GM23338 (cell line): ENCODE measurements at regions not wholly inside any gene's neighbourhood (a gene's known extent, or its start where the extent isn't known, plus 50 kb on each side); places are given as distances from the start of the nearest gene placed in this dataset.
A peak's percentile ranks its signal among the peaks of the same experiment; 100 is the strongest.

ENCODE experiments used
- ATAC-seq: fragments of 200-7000 bp; cut with Tn5 transposase; 3 replicates; pipeline ENCODE4 v1.9.1; 2020
- DNase-seq: peaks from one replicate; pipeline ENCODE4 v3.0.0-alpha.2; 2015; ENCODE audit warnings: low spot score
- H2AFZ ChIP-seq: fragments of 200-600 bp; sonication (generic); 2 replicates; pipeline ENCODE4 v1.8.0; 2016; ENCODE audit warnings: antibody characterized with exemption, mild to moderate bottlenecking, moderate library complexity
- H3F3A ChIP-seq: fragments of 200-600 bp; sonication (generic); replicated peaks from 2 replicates; pipeline ENCODE4 v1.8.0; 2017; ENCODE audit warnings: antibody characterized with exemption, mixed run types, low read depth
- H3K27ac ChIP-seq: fragments of 200-600 bp; sonication (generic); 2 replicates; pipeline ENCODE4 v1.6.1; 2016; ENCODE audit warnings: low read depth
- H3K27me3 ChIP-seq: fragments of 200-600 bp; sonication (generic); 2 replicates; pipeline ENCODE4 v1.8.0; 2016; ENCODE audit warnings: mild to moderate bottlenecking, mixed run types, moderate library complexity; ENCODE audit not compliant: insufficient read depth
- H3K36me3 ChIP-seq: fragments of 200-600 bp; sonication (generic); 2 replicates; pipeline ENCODE4 v1.8.0; 2016; ENCODE audit warnings: mild to moderate bottlenecking; ENCODE audit not compliant: insufficient read depth
- H3K4me1 ChIP-seq: fragments of 200-600 bp; sonication (generic); 2 replicates; pipeline ENCODE4 v1.8.0; 2016; ENCODE audit warnings: mild to moderate bottlenecking, moderate library complexity; ENCODE audit not compliant: insufficient read depth
- H3K4me2 ChIP-seq: fragments of 200-600 bp; sonication (generic); 2 replicates; pipeline ENCODE4 v1.7.1; 2017; ENCODE audit warnings: mixed run types
- H3K4me3 ChIP-seq: fragments of 200-600 bp; sonication (generic); 2 replicates; pipeline ENCODE4 v1.6.1; 2016; ENCODE audit warnings: mixed run types
- H3K79me2 ChIP-seq: fragments of 200-600 bp; sonication (generic); replicated peaks from 2 replicates; pipeline ENCODE4 v1.8.0; 2017; ENCODE audit warnings: mild to moderate bottlenecking; ENCODE audit not compliant: insufficient read depth
- H3K9me2 ChIP-seq: fragments of 200-600 bp; sonication (generic); 2 replicates; pipeline ENCODE4 v1.8.0; 2017; ENCODE audit not compliant: insufficient read depth
- H4K20me1 ChIP-seq: fragments of 200-600 bp; sonication (generic); replicated peaks from 2 replicates; pipeline ENCODE4 v1.8.0; 2017; ENCODE audit warnings: mild to moderate bottlenecking; ENCODE audit not compliant: insufficient read depth
- H3K27ac Mint-ChIP-seq: 2 replicates; pipeline ENCODE4 v1.8.0; 2020; ENCODE audit warnings: inconsistent platforms, mild to moderate bottlenecking, moderate library complexity, mixed read lengths
- H3K27me3 Mint-ChIP-seq: 3 replicates; pipeline ENCODE4 v1.8.0; 2022; ENCODE audit warnings: low read depth, mild to moderate bottlenecking, moderate library complexity, mixed read lengths, inconsistent platforms; ENCODE audit not compliant: insufficient read depth, poor library complexity
- H3K36me3 Mint-ChIP-seq: 3 replicates; pipeline ENCODE4 v1.8.0; 2021; ENCODE audit warnings: low read depth, mild to moderate bottlenecking, inconsistent platforms, moderate library complexity, mixed read lengths
- H3K4me1 Mint-ChIP-seq: 3 replicates; pipeline ENCODE4 v1.8.0; 2020; ENCODE audit warnings: mild to moderate bottlenecking, inconsistent platforms, mixed read lengths
- H3K4me3 Mint-ChIP-seq: 3 replicates; pipeline ENCODE4 v1.8.0; 2021; ENCODE audit warnings: moderate library complexity, mild to moderate bottlenecking, inconsistent platforms, mixed read lengths
- H3K9me3 Mint-ChIP-seq: 3 replicates; pipeline ENCODE4 v1.8.0; 2020; ENCODE audit warnings: moderate library complexity, mild to moderate bottlenecking, inconsistent platforms, mixed read lengths
- CREB1 ChIP-seq: fragments of 250-450 bp; sonication (Bioruptor Pico); IDR thresholded peaks from 2 replicates; pipeline ENCODE4 v1.5.0; 2020; ENCODE audit warnings: low read depth, mild to moderate bottlenecking, moderate library complexity
- EZH2 ChIP-seq: fragments of 200-600 bp; sonication (generic); IDR thresholded peaks from one replicate; pipeline ENCODE4 v1.8.0; 2017; ENCODE audit warnings: antibody characterized with exemption, mild to moderate bottlenecking, low read depth; ENCODE audit not compliant: unreplicated experiment
- EZH2phosphoT487 ChIP-seq: fragments of 200-600 bp; sonication (generic); IDR thresholded peaks from one replicate; pipeline ENCODE4 v1.8.1; 2018; ENCODE audit warnings: antibody characterized with exemption; ENCODE audit not compliant: unreplicated experiment
- JUNB ChIP-seq: IDR thresholded peaks from one replicate; pipeline ENCODE4 v1.6.1; 2016; ENCODE audit warnings: antibody characterized with exemption; ENCODE audit not compliant: unreplicated experiment
- NANOG ChIP-seq: IDR thresholded peaks from 2 replicates; pipeline ENCODE4 v1.6.1; 2016; ENCODE audit warnings: antibody characterized with exemption, borderline replicate concordance
- POLR2AphosphoS5 ChIP-seq: IDR thresholded peaks from 2 replicates; pipeline ENCODE4 v1.6.1; 2016; ENCODE audit warnings: antibody characterized with exemption, low read depth
- STAT1 ChIP-seq: IDR thresholded peaks from one replicate; pipeline ENCODE4 v1.6.1; 2016; ENCODE audit warnings: antibody characterized with exemption; ENCODE audit not compliant: unreplicated experiment
- ZNF114 ChIP-seq: fragments of 250-450 bp; sonication (Bioruptor Pico); IDR thresholded peaks from 2 replicates; pipeline ENCODE4 v1.5.0; 2020; ENCODE audit warnings: mild to moderate bottlenecking, moderate library complexity
- ZNF331 ChIP-seq: fragments of 250-450 bp; sonication (Bioruptor Pico); IDR thresholded peaks from 2 replicates; pipeline ENCODE4 v1.5.0; 2020; ENCODE audit warnings: low read depth, mild to moderate bottlenecking, moderate library complexity
- TF ChIP-seq, protein P1 (sequence below): IDR thresholded peaks from one replicate; pipeline ENCODE4 v1.6.1; 2018; ENCODE audit warnings: antibody characterized with exemption; ENCODE audit not compliant: unreplicated experiment
- TF ChIP-seq, protein P2 (sequence below): IDR thresholded peaks from 2 replicates; pipeline ENCODE4 v1.6.1; 2016; ENCODE audit warnings: antibody characterized with exemption
- TF ChIP-seq, protein P3 (sequence below), 2 experiments: fragments of 200-600 bp in 1 of 2; sonication (generic) in 1 of 2; conservative IDR thresholded peaks; 2 replicates each; pipeline versions ENCODE4 v1.5.1 to v1.6.1; 2016 to 2017; ENCODE audit warnings: antibody characterized with exemption in 2 of 2, low read depth in 2 of 2, mild to moderate bottlenecking in 2 of 2, moderate library complexity in 1 of 2
- TF ChIP-seq, protein P4 (sequence below): fragments of 250-450 bp; sonication (Bioruptor Pico); IDR thresholded peaks from 2 replicates; pipeline ENCODE4 v1.5.0; 2020; ENCODE audit warnings: mild to moderate bottlenecking, moderate library complexity

DNA sequence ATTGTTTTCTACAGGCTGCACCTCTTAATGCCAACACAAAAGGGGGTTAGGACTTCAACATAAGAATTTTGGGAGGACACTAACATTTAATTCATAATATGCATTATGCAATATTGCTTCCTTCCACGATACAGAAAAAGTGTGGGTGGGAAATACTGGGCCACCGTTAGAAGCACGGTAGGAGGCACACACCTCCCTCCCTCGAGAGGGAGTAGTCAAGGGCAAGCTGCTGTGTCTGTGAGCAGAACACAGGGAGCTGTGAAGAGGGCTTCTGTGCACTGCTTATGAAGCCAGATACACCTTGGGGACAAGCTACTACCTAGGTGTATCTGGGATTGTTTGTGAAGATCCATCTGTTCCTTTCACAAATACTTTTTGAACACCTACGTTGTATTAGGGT, 109.3 kb upstream of the PLET1 start (continued):
- TF ChIP-seq, protein P1, sequence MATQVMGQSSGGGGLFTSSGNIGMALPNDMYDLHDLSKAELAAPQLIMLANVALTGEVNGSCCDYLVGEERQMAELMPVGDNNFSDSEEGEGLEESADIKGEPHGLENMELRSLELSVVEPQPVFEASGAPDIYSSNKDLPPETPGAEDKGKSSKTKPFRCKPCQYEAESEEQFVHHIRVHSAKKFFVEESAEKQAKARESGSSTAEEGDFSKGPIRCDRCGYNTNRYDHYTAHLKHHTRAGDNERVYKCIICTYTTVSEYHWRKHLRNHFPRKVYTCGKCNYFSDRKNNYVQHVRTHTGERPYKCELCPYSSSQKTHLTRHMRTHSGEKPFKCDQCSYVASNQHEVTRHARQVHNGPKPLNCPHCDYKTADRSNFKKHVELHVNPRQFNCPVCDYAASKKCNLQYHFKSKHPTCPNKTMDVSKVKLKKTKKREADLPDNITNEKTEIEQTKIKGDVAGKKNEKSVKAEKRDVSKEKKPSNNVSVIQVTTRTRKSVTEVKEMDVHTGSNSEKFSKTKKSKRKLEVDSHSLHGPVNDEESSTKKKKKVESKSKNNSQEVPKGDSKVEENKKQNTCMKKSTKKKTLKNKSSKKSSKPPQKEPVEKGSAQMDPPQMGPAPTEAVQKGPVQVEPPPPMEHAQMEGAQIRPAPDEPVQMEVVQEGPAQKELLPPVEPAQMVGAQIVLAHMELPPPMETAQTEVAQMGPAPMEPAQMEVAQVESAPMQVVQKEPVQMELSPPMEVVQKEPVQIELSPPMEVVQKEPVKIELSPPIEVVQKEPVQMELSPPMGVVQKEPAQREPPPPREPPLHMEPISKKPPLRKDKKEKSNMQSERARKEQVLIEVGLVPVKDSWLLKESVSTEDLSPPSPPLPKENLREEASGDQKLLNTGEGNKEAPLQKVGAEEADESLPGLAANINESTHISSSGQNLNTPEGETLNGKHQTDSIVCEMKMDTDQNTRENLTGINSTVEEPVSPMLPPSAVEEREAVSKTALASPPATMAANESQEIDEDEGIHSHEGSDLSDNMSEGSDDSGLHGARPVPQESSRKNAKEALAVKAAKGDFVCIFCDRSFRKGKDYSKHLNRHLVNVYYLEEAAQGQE = no peak
- TF ChIP-seq EZH2 (no peak), POLR2AphosphoS5 (no peak), JUNB (no peak), ZNF114 (CRISPR knock-in tag) (no peak)
- TF ChIP-seq, protein P2, sequence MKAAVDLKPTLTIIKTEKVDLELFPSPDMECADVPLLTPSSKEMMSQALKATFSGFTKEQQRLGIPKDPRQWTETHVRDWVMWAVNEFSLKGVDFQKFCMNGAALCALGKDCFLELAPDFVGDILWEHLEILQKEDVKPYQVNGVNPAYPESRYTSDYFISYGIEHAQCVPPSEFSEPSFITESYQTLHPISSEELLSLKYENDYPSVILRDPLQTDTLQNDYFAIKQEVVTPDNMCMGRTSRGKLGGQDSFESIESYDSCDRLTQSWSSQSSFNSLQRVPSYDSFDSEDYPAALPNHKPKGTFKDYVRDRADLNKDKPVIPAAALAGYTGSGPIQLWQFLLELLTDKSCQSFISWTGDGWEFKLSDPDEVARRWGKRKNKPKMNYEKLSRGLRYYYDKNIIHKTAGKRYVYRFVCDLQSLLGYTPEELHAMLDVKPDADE = no peak
- TF ChIP-seq, protein P3, sequence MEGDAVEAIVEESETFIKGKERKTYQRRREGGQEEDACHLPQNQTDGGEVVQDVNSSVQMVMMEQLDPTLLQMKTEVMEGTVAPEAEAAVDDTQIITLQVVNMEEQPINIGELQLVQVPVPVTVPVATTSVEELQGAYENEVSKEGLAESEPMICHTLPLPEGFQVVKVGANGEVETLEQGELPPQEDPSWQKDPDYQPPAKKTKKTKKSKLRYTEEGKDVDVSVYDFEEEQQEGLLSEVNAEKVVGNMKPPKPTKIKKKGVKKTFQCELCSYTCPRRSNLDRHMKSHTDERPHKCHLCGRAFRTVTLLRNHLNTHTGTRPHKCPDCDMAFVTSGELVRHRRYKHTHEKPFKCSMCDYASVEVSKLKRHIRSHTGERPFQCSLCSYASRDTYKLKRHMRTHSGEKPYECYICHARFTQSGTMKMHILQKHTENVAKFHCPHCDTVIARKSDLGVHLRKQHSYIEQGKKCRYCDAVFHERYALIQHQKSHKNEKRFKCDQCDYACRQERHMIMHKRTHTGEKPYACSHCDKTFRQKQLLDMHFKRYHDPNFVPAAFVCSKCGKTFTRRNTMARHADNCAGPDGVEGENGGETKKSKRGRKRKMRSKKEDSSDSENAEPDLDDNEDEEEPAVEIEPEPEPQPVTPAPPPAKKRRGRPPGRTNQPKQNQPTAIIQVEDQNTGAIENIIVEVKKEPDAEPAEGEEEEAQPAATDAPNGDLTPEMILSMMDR (conservative IDR thresholded peaks at IDR 0.05; ENCODE audit: low read depth in 2 of 2) = no peak

DNA sequence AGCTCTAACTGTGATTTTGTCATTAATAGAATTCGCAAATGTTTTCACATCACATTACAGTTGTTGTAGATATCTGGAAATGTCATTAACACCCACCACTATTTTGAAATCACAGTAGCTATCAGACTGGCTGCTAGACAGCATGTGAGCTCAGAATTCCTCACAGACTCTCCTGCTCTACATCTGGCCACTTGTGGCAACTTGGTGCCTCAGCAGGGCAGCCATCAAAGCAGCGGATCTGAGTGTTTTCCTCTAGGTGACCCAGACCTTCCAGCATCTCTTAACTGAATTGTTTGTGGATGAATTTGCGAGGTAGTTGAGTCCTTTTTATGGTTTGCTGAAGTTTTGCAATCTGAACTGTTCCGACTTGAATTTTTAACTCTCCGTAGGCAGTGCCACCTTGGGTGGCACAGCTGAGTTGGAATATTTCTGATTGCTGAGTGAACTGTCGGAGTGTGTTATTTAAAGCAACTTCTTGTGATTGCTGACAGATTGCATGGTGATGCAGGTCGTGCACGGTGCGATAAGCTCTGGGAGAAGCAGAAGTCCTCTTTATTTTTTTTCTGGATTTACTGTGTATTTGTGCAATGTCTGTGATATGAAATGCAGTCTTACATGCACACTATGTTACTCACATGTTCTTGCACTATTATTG, 114.0 kb upstream of the PLET1 start:
- Mint-ChIP-seq H3K36me3 (no peaks in the 10 kb centered on the region), H3K4me1 (0 out of 3 replicates have a peak, but pooled peaks cover 3% of the 10 kb centered on the region), H3K9me3 (peaks cover 2% of the 10 kb centered on the region; the same call in 1 of the 3 replicates), H3K4me3 (no peak overlapping the region), H3K27me3 (no peaks in the 10 kb centered on the region), H3K27ac (no peak overlapping the region)
- Histone ChIP-seq H3K4me3 (no peak overlapping the region), H3K79me2 (no peaks in the 10 kb centered on the region), H3K36me3 (no peaks in the 10 kb centered on the region), H4K20me1 (no peaks in the 10 kb centered on the region), H3K9me2 (no peaks in the 10 kb centered on the region), H3K4me2 (no peak overlapping the region), H2AFZ (no peak overlapping the region), H3F3A (no peaks in the 10 kb centered on the region), H3K4me1 (0 out of 2 replicates have a peak, but pooled peaks cover 4% of the 10 kb centered on the region), H3K27ac (no peak overlapping the region), H3K27me3 (no peaks in the 10 kb centered on the region)
- ATAC-seq (peak; percentile 58), DNase-seq (peak; percentile 21)
- TF ChIP-seq NANOG (no peak), CREB1 (no peak), ZNF331 (no peak), EZH2 (no peak), EZH2phosphoT487 (no peak), STAT1 (no peak)
- TF ChIP-seq, protein P4, sequence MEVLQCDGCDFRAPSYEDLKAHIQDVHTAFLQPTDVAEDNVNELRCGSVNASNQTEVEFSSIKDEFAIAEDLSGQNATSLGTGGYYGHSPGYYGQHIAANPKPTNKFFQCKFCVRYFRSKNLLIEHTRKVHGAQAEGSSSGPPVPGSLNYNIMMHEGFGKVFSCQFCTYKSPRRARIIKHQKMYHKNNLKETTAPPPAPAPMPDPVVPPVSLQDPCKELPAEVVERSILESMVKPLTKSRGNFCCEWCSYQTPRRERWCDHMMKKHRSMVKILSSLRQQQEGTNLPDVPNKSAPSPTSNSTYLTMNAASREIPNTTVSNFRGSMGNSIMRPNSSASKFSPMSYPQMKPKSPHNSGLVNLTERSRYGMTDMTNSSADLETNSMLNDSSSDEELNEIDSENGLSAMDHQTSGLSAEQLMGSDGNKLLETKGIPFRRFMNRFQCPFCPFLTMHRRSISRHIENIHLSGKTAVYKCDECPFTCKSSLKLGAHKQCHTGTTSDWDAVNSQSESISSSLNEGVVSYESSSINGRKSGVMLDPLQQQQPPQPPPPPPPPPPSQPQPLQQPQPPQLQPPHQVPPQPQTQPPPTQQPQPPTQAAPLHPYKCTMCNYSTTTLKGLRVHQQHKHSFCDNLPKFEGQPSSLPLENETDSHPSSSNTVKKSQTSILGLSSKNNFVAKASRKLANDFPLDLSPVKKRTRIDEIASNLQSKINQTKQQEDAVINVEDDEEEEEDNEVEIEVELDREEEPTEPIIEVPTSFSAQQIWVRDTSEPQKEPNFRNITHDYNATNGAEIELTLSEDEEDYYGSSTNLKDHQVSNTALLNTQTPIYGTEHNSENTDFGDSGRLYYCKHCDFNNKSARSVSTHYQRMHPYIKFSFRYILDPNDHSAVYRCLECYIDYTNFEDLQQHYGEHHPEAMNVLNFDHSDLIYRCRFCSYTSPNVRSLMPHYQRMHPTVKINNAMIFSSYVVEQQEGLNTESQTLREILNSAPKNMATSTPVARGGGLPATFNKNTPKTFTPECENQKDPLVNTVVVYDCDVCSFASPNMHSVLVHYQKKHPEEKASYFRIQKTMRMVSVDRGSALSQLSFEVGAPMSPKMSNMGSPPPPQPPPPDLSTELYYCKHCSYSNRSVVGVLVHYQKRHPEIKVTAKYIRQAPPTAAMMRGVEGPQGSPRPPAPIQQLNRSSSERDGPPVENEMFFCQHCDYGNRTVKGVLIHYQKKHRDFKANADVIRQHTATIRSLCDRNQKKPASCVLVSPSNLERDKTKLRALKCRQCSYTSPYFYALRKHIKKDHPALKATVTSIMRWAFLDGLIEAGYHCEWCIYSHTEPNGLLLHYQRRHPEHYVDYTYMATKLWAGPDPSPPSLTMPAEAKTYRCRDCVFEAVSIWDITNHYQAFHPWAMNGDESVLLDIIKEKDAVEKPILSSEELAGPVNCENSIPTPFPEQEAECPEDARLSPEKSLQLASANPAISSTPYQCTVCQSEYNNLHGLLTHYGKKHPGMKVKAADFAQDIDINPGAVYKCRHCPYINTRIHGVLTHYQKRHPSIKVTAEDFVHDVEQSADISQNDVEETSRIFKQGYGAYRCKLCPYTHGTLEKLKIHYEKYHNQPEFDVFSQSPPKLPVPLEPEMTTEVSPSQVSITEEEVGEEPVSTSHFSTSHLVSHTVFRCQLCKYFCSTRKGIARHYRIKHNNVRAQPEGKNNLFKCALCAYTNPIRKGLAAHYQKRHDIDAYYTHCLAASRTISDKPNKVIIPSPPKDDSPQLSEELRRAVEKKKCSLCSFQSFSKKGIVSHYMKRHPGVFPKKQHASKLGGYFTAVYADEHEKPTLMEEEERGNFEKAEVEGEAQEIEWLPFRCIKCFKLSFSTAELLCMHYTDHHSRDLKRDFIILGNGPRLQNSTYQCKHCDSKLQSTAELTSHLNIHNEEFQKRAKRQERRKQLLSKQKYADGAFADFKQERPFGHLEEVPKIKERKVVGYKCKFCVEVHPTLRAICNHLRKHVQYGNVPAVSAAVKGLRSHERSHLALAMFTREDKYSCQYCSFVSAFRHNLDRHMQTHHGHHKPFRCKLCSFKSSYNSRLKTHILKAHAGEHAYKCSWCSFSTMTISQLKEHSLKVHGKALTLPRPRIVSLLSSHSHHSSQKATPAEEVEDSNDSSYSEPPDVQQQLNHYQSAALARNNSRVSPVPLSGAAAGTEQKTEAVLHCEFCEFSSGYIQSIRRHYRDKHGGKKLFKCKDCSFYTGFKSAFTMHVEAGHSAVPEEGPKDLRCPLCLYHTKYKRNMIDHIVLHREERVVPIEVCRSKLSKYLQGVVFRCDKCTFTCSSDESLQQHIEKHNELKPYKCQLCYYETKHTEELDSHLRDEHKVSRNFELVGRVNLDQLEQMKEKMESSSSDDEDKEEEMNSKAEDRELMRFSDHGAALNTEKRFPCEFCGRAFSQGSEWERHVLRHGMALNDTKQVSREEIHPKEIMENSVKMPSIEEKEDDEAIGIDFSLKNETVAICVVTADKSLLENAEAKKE (CRISPR knock-in tag) = no peak
